DMS153 treated with DMSO at 0.1 percent for 48 hours (cell line): ENCODE measurements at regions not wholly inside any gene's neighbourhood (a gene's known extent, or its start where the extent isn't known, plus 50 kb on each side); places are given as distances from the start of the nearest gene placed in this dataset.

Source experiments
- DNase-seq: peaks from one replicate; lab custom pipeline; 2025; ENCODE audit not compliant: unreplicated experiment; lab: John Stamatoyannopoulos, UW

DNA sequence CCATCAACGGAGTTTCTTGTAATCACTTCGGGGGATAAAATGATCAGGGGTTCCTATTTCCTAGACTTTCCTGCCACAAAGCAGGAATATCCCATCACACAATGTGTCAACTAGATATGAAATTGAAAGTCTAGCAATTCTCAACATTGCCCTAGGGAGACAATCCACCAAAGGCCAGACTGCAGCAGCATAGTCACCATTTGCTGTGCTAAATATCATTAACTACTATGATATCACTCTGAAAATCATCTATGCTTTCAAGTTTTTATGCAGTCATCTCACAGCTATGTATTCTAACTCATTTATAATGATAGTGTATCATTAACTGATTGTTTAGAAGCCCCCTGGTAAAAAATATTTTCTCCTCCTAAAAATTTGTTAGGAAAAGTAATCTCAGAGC lies 342.6 kb upstream of the CDH6 start:
- no peak for DNase-seq

- DNase-seq: no peak
These were observed 343.4 kb upstream of the CDH6 start for GRCh38 chr5:30849931-30850710.

- DNase-seq: no peak
These were observed 347.3 kb upstream of the CDH6 start for GRCh38 chr5:30846171-30846570.

GRCh38 chr5:30845194-30845593 lies 348.3 kb upstream of the CDH6 start:
- DNase-seq: no peak

DNA sequence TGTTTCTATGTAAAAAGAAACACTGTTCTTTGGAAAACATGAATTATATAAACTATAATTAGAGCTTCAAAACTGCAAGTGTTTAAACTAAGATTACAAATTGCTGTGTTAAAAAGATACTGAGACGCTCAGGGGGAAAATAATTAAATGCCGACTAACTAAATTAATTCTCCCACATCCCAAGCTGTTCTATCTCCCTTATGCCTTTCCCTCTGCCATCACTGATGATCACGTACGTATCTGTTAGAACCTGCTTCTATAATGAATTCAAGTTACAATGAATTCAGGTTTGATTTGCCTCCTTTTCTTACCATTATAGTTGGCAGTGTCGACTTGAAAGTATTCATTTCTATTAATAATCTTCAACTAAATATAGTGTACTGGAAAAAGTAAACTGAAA lies 349.9 kb upstream of the CDH6 start:
- DNase-seq: no peak

DNA sequence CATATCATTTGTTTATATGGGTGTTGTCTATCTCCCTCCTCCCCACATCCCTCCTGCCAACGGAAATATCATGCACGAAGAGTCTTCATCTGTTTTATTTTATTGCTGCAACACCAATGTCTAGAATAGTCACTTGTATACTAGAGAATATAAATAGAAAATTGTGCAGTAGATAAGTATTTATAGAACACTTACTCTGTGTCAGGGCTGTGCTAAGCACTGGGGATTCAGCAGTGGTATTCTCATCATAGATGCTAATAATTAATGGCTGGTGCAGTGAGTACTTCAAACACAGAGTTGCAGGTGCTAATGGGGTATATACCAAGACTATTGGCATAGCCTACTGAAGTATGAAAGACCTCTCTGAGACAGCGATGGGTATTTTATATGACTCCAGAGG lies 353.5 kb upstream of the CDH6 start:
- no peak for DNase-seq

GRCh38 chr5:30838936-30839496 lies 354.5 kb upstream of the CDH6 start:
- DNase-seq: no peak

DNA sequence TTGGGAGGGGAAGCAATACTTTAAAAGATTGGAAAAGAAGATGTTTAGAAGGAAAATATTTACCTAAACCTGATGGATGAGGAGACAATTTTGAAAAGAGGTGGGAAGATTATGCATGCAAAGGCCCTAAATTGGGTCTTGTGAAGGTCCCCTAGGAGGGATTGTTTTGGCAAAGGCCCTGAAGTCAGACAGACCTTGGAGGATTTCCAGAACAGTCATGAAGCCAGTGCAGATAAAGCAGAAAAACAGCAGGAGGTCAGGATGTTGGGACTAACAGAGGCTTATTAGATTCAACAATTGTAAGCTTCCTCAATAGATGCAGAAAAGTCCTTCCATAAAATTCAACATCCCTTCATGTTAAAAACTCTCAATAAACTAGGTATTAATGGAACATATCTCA lies 361.0 kb upstream of the CDH6 start:
- no peak for DNase-seq

- DNase-seq: no peak
These were observed 361.9 kb upstream of the CDH6 start for GRCh38 chr5:30831605-30832004.

DNA sequence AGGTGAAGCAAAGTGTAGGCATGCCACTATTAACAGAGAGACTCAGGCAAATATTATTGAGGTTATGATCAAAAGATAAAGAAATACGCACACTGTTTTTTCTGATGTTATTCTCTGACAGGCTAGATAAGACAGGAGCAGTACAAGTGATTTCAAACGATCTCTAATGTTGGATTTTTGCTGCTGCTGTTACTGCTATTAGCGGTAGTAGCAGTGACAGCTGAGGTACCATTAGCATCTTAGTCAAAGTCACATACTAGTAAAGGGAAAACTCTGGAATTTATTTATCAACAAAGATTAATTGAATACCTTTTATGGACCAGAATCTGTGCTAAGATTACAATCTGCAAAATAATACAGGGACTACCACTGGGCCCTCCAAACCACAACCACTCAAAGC lies 362.4 kb upstream of the CDH6 start:
- DNase-seq: no peak

- no peak for DNase-seq
These were observed 382.2 kb upstream of the CDH6 start for GRCh38 chr5:30811298-30811697.

GRCh38 chr5:30809933-30810332 lies 383.6 kb upstream of the CDH6 start:
- no peak for DNase-seq

- DNase-seq: no peak
These were observed 384.5 kb upstream of the CDH6 start for GRCh38 chr5:30808996-30809395.

DNA sequence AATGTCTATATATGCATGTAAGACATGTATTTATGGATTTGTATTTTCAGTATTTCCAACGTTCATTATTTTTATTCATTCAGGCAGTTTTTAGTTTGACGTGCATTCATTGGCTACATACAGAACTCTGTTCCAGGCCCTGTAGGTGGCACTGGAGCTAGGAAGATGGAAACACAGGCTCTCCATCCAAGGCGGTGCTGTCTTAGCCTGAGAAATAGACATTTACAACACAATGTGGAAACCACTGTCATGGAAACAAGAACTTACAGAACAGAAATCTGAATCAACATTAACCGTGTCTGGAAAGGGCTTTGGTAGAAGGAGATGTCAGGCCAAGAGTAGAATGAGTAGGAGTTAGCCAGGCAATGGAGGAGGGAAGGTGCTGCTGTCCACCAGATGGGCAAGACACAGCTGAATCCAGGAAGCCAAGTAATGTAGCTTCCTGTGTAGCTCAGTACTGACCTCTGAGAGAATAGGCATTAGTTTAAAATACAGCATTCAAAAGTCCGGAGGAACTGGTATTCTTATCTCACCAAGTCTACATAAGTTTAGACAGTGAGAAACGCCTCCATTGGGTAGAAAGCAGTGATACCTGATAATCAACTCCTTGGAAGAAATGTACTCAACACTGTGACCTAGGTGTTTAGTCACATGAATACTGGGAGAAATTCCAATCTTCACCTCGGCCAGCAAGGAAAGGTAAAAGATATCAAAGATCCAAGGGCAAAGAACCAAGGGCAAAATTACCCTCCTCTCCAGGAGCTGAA lies 388.6 kb upstream of the CDH6 start:
- no peak for DNase-seq

DNA sequence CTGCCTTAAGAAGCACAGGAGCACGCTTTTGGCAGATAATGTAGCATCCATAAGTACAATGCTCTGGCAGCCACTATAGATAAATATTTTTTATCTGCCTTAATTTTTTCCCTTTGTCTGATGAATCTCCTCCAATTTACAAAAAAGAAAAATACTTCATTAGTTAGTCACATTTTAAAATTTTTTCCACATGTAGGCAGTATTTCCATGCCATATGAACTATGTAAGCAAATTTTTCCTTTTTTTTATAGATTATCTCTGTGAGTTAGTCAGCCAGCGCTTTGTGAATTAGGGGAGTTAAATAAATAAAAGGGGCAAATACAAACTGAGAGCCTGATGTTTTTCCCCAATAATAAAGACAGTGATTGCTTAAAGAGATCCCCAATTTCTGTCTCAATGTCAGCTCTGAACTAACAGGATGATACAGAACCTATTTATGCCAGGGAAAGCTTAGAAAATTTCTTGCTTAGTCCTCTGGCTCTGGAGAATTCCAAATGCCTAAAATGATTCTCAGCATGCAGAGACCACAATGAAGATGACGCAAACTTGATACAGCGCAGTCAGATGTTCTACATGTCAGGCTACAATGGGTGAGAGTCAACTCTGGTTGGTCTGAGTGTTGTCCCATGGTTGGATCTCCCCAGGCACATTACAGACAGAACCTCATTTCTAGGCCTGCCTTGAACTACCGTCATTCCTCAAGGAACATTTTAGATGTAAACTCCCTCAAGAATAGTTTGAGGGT lies 390.4 kb upstream of the CDH6 start:
- DNase-seq: no peak

DNA sequence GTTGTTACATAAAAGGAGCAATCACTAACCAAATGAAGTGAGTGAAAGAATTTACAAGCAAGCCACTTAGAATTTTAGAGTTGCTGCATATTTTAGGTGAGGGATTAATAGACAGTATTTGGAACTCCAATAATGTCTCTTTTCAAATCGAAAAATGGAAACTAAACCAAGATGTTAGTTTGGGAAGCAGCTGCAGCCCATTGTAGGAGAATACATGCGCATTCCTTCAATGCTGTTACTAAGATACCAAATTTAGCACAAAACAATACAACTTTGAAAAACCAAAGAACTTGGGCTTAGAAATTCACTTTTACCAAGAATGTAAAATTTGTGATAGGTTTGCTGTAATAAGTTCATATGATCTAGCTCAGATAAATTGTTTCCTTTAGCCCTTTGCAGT lies 411.8 kb upstream of the CDH6 start:
- DNase-seq: no peak

- DNase-seq: no peak
These were observed 425.3 kb upstream of the CDH6 start for GRCh38 chr5:30768056-30768690.

DNA sequence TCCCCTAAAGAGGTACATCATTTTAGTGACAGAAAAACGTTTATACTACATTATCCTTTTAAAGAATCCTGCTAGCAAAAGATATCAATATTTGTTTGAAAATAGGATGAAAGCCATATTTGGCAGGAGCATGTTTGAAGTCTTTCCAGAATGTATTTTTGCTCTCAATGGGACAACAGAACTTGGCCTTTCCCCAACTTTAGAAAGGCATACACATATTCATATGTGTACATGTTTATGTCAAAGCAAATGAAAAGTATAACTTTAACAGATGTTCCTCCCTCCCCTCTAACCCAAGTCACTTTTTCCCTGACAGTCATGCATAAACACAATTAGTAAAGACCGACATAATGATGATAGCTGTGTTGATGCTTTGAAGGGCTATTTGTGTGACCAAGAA lies 427.8 kb upstream of the CDH6 start:
- no peak for DNase-seq

- DNase-seq: no peak
These were observed 428.3 kb upstream of the CDH6 start for GRCh38 chr5:30765227-30765626.

DNA sequence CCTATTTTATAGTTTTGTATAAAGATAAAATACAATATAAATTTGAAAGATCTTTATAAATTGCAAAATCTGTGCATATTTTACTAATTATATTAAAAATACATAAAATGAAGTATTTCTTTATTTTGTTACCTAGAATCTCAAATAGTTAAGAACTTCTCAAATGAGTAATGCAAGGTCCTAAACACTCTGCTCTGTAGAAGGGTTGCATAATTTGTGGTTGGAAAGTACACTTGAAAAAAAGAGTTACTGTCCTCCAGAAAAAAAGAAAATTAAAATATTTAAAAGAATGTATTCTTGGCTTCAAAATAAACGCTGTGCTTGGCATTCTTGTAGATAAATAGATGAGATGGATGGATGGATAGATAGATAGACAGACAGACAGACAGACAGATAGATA lies 428.8 kb upstream of the CDH6 start:
- DNase-seq: no peak

GRCh38 chr5:30759731-30760130 lies 433.8 kb upstream of the CDH6 start:
- DNase-seq: no peak
